ENCODE measurements at regions not wholly inside any gene's neighbourhood (a gene's known extent, or its start where the extent isn't known, plus 50 kb on each side); places are given as distances from the start of the nearest gene placed in this dataset.

- Histone ChIP-seq H3K4me1 (ENCODE audit: insufficient read depth) (no peaks in the 10 kb centered on the region), H2AFZ (no peak overlapping the region)
Measured at GRCh38 chr18:47389210-47389609, 137.8 kb upstream of the SKOR2 start.

GRCh38 chr18:47387864-47388263 is 136.4 kb upstream of the SKOR2 start:
- H3K4me2 ChIP-seq, result no peak overlapping the region
- no peaks in the 10 kb centered on the region for H3K9me2 ChIP-seq (replicated peaks; ENCODE audit: insufficient read depth)
- DNase-seq (ENCODE audit: low spot score), result no peak
- H3K79me2 ChIP-seq, result no peaks in the 10 kb centered on the region
- no peaks in the 10 kb centered on the region for H3K9me3 ChIP-seq (ENCODE audit: low read depth)
- no peak overlapping the region for H3K27ac ChIP-seq
- no peak overlapping the region for H2AFZ ChIP-seq
- no peaks in the 10 kb centered on the region for H3K27me3 ChIP-seq
- no peaks in the 10 kb centered on the region for H3K4me1 ChIP-seq (ENCODE audit: insufficient read depth)
- no peak for TF ChIP-seq CTCF (IDR thresholded peaks at IDR 0.05; ENCODE audit: poor library complexity)
- TF ChIP-seq EZH2 (IDR thresholded peaks at IDR 0.05; ENCODE audit: borderline replicate concordance), result no peak
- TF ChIP-seq EZH2phosphoT487 (IDR thresholded peaks at IDR 0.05; ENCODE audit: low read depth, severe bottlenecking, unreplicated experiment), result no peak
- H4K20me1 ChIP-seq (ENCODE audit: insufficient read depth, poor library complexity, severe bottlenecking), result no peaks in the 10 kb centered on the region
- no peak overlapping the region for H3K4me3 ChIP-seq
- H3K36me3 ChIP-seq (replicated peaks; ENCODE audit: insufficient read depth, low read depth), result no peaks in the 10 kb centered on the region

More at GRCh38 chr18:47389210-47389609, 137.8 kb upstream of the SKOR2 start:
- H3K27ac ChIP-seq, result no peak overlapping the region
- H3K79me2 ChIP-seq, result no peaks in the 10 kb centered on the region
- H3K4me3 ChIP-seq, result no peak overlapping the region
- DNase-seq (ENCODE audit: low spot score), result no peak
- no peaks in the 10 kb centered on the region for H3K9me3 ChIP-seq (ENCODE audit: low read depth)
- H3K27me3 ChIP-seq, result no peaks in the 10 kb centered on the region
- WGBS (ENCODE audit: low lambda C conversion rate, missing lambda C conversion rate), result 36% methylated on average over 2 of the region's 2 CpGs
- H3K9me2 ChIP-seq (replicated peaks; ENCODE audit: insufficient read depth), result no peaks in the 10 kb centered on the region
- TF ChIP-seq EZH2phosphoT487 (IDR thresholded peaks at IDR 0.05; ENCODE audit: low read depth, severe bottlenecking, unreplicated experiment) (no peak), CTCF (IDR thresholded peaks at IDR 0.05; ENCODE audit: poor library complexity) (no peak), EZH2 (IDR thresholded peaks at IDR 0.05; ENCODE audit: borderline replicate concordance) (no peak)
- H3K4me2 ChIP-seq, result no peak overlapping the region
- no peaks in the 10 kb centered on the region for H4K20me1 ChIP-seq (ENCODE audit: insufficient read depth, poor library complexity, severe bottlenecking)
- no peaks in the 10 kb centered on the region for H3K36me3 ChIP-seq (replicated peaks; ENCODE audit: insufficient read depth, low read depth)

- Histone ChIP-seq H3K4me3 (no peak overlapping the region), H3K4me1 (ENCODE audit: insufficient read depth) (no peaks in the 10 kb centered on the region), H3K27ac (no peak overlapping the region), H4K20me1 (ENCODE audit: insufficient read depth, poor library complexity, severe bottlenecking) (no peaks in the 10 kb centered on the region), H3K79me2 (no peaks in the 10 kb centered on the region), H3K27me3 (no peaks in the 10 kb centered on the region), H3K4me2 (no peak overlapping the region), H3K9me2 (replicated peaks; ENCODE audit: insufficient read depth) (no peaks in the 10 kb centered on the region), H3K9me3 (ENCODE audit: low read depth) (no peaks in the 10 kb centered on the region), H2AFZ (no peak overlapping the region), H3K36me3 (replicated peaks; ENCODE audit: insufficient read depth, low read depth) (no peaks in the 10 kb centered on the region)
- 89% methylated on average over 1 of the region's 1 CpG for WGBS (ENCODE audit: low lambda C conversion rate, missing lambda C conversion rate)
- TF ChIP-seq CTCF (IDR thresholded peaks at IDR 0.05; ENCODE audit: poor library complexity), result no peak
- TF ChIP-seq EZH2 (IDR thresholded peaks at IDR 0.05; ENCODE audit: borderline replicate concordance), result no peak
- TF ChIP-seq EZH2phosphoT487 (IDR thresholded peaks at IDR 0.05; ENCODE audit: low read depth, severe bottlenecking, unreplicated experiment), result no peak
- no peak for DNase-seq (ENCODE audit: low spot score)
Measured at GRCh38 chr18:47383729-47384128, 132.3 kb upstream of the SKOR2 start.

- no peaks in the 10 kb centered on the region for H4K20me1 ChIP-seq (ENCODE audit: insufficient read depth, poor library complexity, severe bottlenecking)
- no peaks in the 10 kb centered on the region for H3K9me2 ChIP-seq (replicated peaks; ENCODE audit: insufficient read depth)
- no peaks in the 10 kb centered on the region for H3K36me3 ChIP-seq (replicated peaks; ENCODE audit: insufficient read depth, low read depth)
- no peak overlapping the region for H3K27ac ChIP-seq
- WGBS (ENCODE audit: low lambda C conversion rate, missing lambda C conversion rate), result 72% methylated on average over 14 of the region's 14 CpGs
- H3K79me2 ChIP-seq, result no peaks in the 10 kb centered on the region
- H3K9me3 ChIP-seq (ENCODE audit: low read depth), result no peaks in the 10 kb centered on the region
- no peaks in the 10 kb centered on the region for H3K27me3 ChIP-seq
- H3K4me1 ChIP-seq (ENCODE audit: insufficient read depth), result no peaks in the 10 kb centered on the region
- H3K4me3 ChIP-seq, result no peak overlapping the region
- DNase-seq (ENCODE audit: low spot score), result no peak
- no peak overlapping the region for H3K4me2 ChIP-seq
- H2AFZ ChIP-seq, result no peak overlapping the region
- TF ChIP-seq EZH2 (IDR thresholded peaks at IDR 0.05; ENCODE audit: borderline replicate concordance) (no peak), EZH2phosphoT487 (IDR thresholded peaks at IDR 0.05; ENCODE audit: low read depth, severe bottlenecking, unreplicated experiment) (no peak), CTCF (IDR thresholded peaks at IDR 0.05; ENCODE audit: poor library complexity) (no peak)
Measured at GRCh38 chr18:47381975-47382570, 130.6 kb upstream of the SKOR2 start.

All from hepatocyte (in vitro differentiated cells).